SJSA1 (cell line): ENCODE measurements at regions not wholly inside any gene's neighbourhood (a gene's known extent, or its start where the extent isn't known, plus 50 kb on each side); places are given as distances from the start of the nearest gene placed in this dataset.

ENCODE experiments used
- DNase-seq, 2 experiments: peaks; one replicate each; pipeline ENCODE4 v3.0.0-alpha.2; 2015 to 2020; ENCODE audit warnings: low spot score in 2 of 2, low read depth in 1 of 2
- H3K27ac ChIP-seq: fragments of 250-450 bp; sonication (Bioruptor Pico); 2 replicates; pipeline ENCODE4 v1.5.1; 2020; ENCODE audit warnings: mild to moderate bottlenecking, moderate library complexity
- H3K27me3 ChIP-seq: fragments of 250-450 bp; sonication (Bioruptor Pico); replicated peaks from 2 replicates; pipeline ENCODE4 v1.5.1; 2020; ENCODE audit warnings: mild to moderate bottlenecking, moderate library complexity
- H3K36me3 ChIP-seq: fragments of 250-450 bp; sonication (Bioruptor Pico); 2 replicates; pipeline ENCODE4 v1.5.1; 2020; ENCODE audit warnings: mild to moderate bottlenecking
- H3K4me1 ChIP-seq: fragments of 250-450 bp; sonication (Bioruptor Pico); replicated peaks from 2 replicates; pipeline ENCODE4 v1.6.1; 2021; ENCODE audit warnings: mild to moderate bottlenecking
- H3K4me3 ChIP-seq: fragments of 250-450 bp; sonication (Bioruptor Pico); 2 replicates; pipeline ENCODE4 v1.5.1; 2020; ENCODE audit warnings: mild to moderate bottlenecking
- H3K9me3 ChIP-seq: fragments of 250-450 bp; sonication (Bioruptor Pico); replicated peaks from 2 replicates; pipeline ENCODE4 v1.5.1; 2020; ENCODE audit warnings: mild to moderate bottlenecking

GRCh38 chr4:89561048-89561447 lies 253.4 kb upstream of the GPRIN3 start:
- H3K27me3 ChIP-seq: no peaks in the 10 kb centered on the region; the same call in 1 of the 2 replicates
- no peaks in the 10 kb centered on the region for H3K9me3 ChIP-seq
- no peak overlapping the region for H3K27ac ChIP-seq
- H3K4me3 ChIP-seq: no peak overlapping the region
- H3K36me3 ChIP-seq: no peaks in the 10 kb centered on the region
- no peak for DNase-seq
- H3K4me1 ChIP-seq: no peaks in the 10 kb centered on the region

GRCh38 chr4:89558147-89558546 lies 250.5 kb upstream of the GPRIN3 start:
- H3K9me3 ChIP-seq: no peaks in the 10 kb centered on the region
- no peak for DNase-seq

GRCh38 chr4:89556601-89557305 lies 249.2 kb upstream of the GPRIN3 start:
- Histone ChIP-seq H3K4me3 (no peak overlapping the region), H3K27ac (no peak overlapping the region), H3K27me3 (no peaks in the 10 kb centered on the region), H3K36me3 (no peaks in the 10 kb centered on the region), H3K9me3 (no peaks in the 10 kb centered on the region), H3K4me1 (no peaks in the 10 kb centered on the region)
- no peak for DNase-seq

More at GRCh38 chr4:89558147-89558546, 250.5 kb upstream of the GPRIN3 start:
- H3K27ac ChIP-seq: no peak overlapping the region
- no peak overlapping the region for H3K4me3 ChIP-seq
- no peaks in the 10 kb centered on the region for H3K36me3 ChIP-seq
- no peaks in the 10 kb centered on the region for H3K27me3 ChIP-seq
- no peaks in the 10 kb centered on the region for H3K4me1 ChIP-seq

- DNase-seq: no peak
- H3K36me3 ChIP-seq: no peaks in the 10 kb centered on the region
- no peak overlapping the region for H3K4me3 ChIP-seq
- H3K9me3 ChIP-seq: no peaks in the 10 kb centered on the region
- H3K27me3 ChIP-seq: no peaks in the 10 kb centered on the region
- no peaks in the 10 kb centered on the region for H3K4me1 ChIP-seq
- H3K27ac ChIP-seq: no peak overlapping the region
Observed at GRCh38 chr4:89551191-89551590, 243.6 kb upstream of the GPRIN3 start.

GRCh38 chr4:89549907-89550306 lies 242.3 kb upstream of the GPRIN3 start:
- H3K4me3 ChIP-seq: no peak overlapping the region
- no peak for DNase-seq
- H3K27me3 ChIP-seq: no peaks in the 10 kb centered on the region
- H3K36me3 ChIP-seq: no peaks in the 10 kb centered on the region
- no peaks in the 10 kb centered on the region for H3K4me1 ChIP-seq
- no peak overlapping the region for H3K27ac ChIP-seq
- H3K9me3 ChIP-seq: no peaks in the 10 kb centered on the region

GRCh38 chr4:89545315-89545714 lies 237.7 kb upstream of the GPRIN3 start:
- no peak overlapping the region for H3K4me3 ChIP-seq
- no peak for DNase-seq
- no peaks in the 10 kb centered on the region for H3K27me3 ChIP-seq
- no peaks in the 10 kb centered on the region for H3K9me3 ChIP-seq
- H3K36me3 ChIP-seq: no peaks in the 10 kb centered on the region
- H3K4me1 ChIP-seq: peaks cover 4% of the 10 kb centered on the region
- H3K27ac ChIP-seq: no peak overlapping the region

- H3K27me3 ChIP-seq: no peaks in the 10 kb centered on the region
- H3K4me3 ChIP-seq: no peak overlapping the region
- H3K9me3 ChIP-seq: no peaks in the 10 kb centered on the region
- no peak overlapping the region for H3K27ac ChIP-seq
- H3K36me3 ChIP-seq: no peaks in the 10 kb centered on the region
- no peak for DNase-seq
- peaks cover 19% of the 10 kb centered on the region for H3K4me1 ChIP-seq
Observed at GRCh38 chr4:89541998-89542397, 234.4 kb upstream of the GPRIN3 start.

- no peaks in the 10 kb centered on the region for H3K9me3 ChIP-seq
Observed at GRCh38 chr4:89539797-89540711, 232.5 kb upstream of the GPRIN3 start.

GRCh38 chr4:89539374-89539773 lies 231.8 kb upstream of the GPRIN3 start:
- H3K27ac ChIP-seq: peak overlapping the region; percentile 60
- H3K36me3 ChIP-seq: no peaks in the 10 kb centered on the region
- H3K9me3 ChIP-seq: no peaks in the 10 kb centered on the region
- peak; percentile 37 to 63 for DNase-seq
- H3K27me3 ChIP-seq: no peaks in the 10 kb centered on the region
- H3K4me3 ChIP-seq: no peak overlapping the region
- peaks cover 22% of the 10 kb centered on the region for H3K4me1 ChIP-seq

More at GRCh38 chr4:89539797-89540711, 232.5 kb upstream of the GPRIN3 start:
- H3K27ac ChIP-seq: peak overlapping the region; percentile 60
- no peak for DNase-seq
- peaks cover 20% of the 10 kb centered on the region for H3K4me1 ChIP-seq
- no peak overlapping the region for H3K4me3 ChIP-seq
- no peaks in the 10 kb centered on the region for H3K36me3 ChIP-seq
- H3K27me3 ChIP-seq: no peaks in the 10 kb centered on the region

GRCh38 chr4:89538886-89539285 lies 231.3 kb upstream of the GPRIN3 start:
- DNase-seq: peak in 1 of 2 experiments; percentile 9
- Histone ChIP-seq H3K27me3 (no peaks in the 10 kb centered on the region), H3K27ac (peak overlapping the region; percentile 60; the same call in 1 of the 2 replicates), H3K36me3 (no peaks in the 10 kb centered on the region), H3K4me1 (peaks cover 22% of the 10 kb centered on the region), H3K9me3 (no peaks in the 10 kb centered on the region), H3K4me3 (no peak overlapping the region)

GRCh38 chr4:89538171-89538570 lies 230.6 kb upstream of the GPRIN3 start:
- Histone ChIP-seq H3K36me3 (no peaks in the 10 kb centered on the region), H3K27ac (no peak overlapping the region), H3K9me3 (no peaks in the 10 kb centered on the region), H3K4me3 (no peak overlapping the region), H3K27me3 (no peaks in the 10 kb centered on the region), H3K4me1 (peaks cover 22% of the 10 kb centered on the region)
- no peak for DNase-seq

GRCh38 chr4:89537281-89537680 lies 229.7 kb upstream of the GPRIN3 start:
- no peak overlapping the region for H3K27ac ChIP-seq
- no peaks in the 10 kb centered on the region for H3K9me3 ChIP-seq
- peaks cover 22% of the 10 kb centered on the region for H3K4me1 ChIP-seq
- no peaks in the 10 kb centered on the region for H3K27me3 ChIP-seq
- no peak for DNase-seq
- no peaks in the 10 kb centered on the region for H3K36me3 ChIP-seq
- H3K4me3 ChIP-seq: no peak overlapping the region

GRCh38 chr4:89535251-89535650 lies 227.7 kb upstream of the GPRIN3 start:
- Histone ChIP-seq H3K36me3 (no peaks in the 10 kb centered on the region), H3K27me3 (no peaks in the 10 kb centered on the region), H3K9me3 (no peaks in the 10 kb centered on the region), H3K4me1 (peaks cover 17% of the 10 kb centered on the region), H3K4me3 (no peak overlapping the region), H3K27ac (no peak overlapping the region)
- DNase-seq: no peak

GRCh38 chr4:89534356-89534755 lies 226.8 kb upstream of the GPRIN3 start:
- Histone ChIP-seq H3K27me3 (no peaks in the 10 kb centered on the region), H3K36me3 (no peaks in the 10 kb centered on the region), H3K4me1 (peaks cover 8% of the 10 kb centered on the region), H3K4me3 (no peak overlapping the region), H3K27ac (no peak overlapping the region), H3K9me3 (no peaks in the 10 kb centered on the region)
- no peak for DNase-seq
